Panc1 (cell line): ENCODE measurements at regions not wholly inside any gene's neighbourhood (a gene's known extent, or its start where the extent isn't known, plus 50 kb on each side); places are given as distances from the start of the nearest gene placed in this dataset.

Source experiments
- ATAC-seq: fragments of 200-7000 bp; cut with Tn5 transposase; 2 replicates; pipeline ENCODE4 v1.9.1; 2020; ENCODE audit warnings: mild to moderate bottlenecking, moderate library complexity
- BruUV-seq: library from RNA; stranded (reverse); fragments of 400-500 nt; replicated peaks from 2 replicates; lab custom pipeline; 2021; lab: Mats Ljungman, UMichigan
- CTCF ChIA-PET: fragments of 300-600 bp; sonication (Branson Sonifier 250); formaldehyde crosslinking; loops from one replicate; lab custom pipeline; 2022; ENCODE audit warnings: antibody characterized with exemption; lab: Charles Lee
- POLR2A ChIA-PET: fragments of 300-600 bp; sonication (Branson Sonifier 250); formaldehyde crosslinking; loops from one replicate; lab custom pipeline; 2022; ENCODE audit warnings: antibody characterized with exemption; lab: Charles Lee
- DNase-seq: peaks from one replicate; pipeline ENCODE4 v3.0.0-alpha.2; 2010; ENCODE audit warnings: low read depth, low spot score
- H3K27ac ChIP-seq: 2 replicates; pipeline ENCODE4 v1.5.1; 2011; ENCODE audit warnings: mild to moderate bottlenecking, low read length, inconsistent platforms
- H3K27me3 ChIP-seq: fragments of 200-500 bp; sonication (Bioruptor generic); 2 replicates; pipeline ENCODE4 v1.6.0; 2014; ENCODE audit warnings: low read length, inconsistent platforms; ENCODE audit not compliant: control insufficient read depth, insufficient read depth
- H3K36me3 ChIP-seq: fragments of 200-500 bp; sonication (Bioruptor generic); 2 replicates; pipeline ENCODE4 v1.5.1; 2014; ENCODE audit warnings: inconsistent platforms, mild to moderate bottlenecking, low read length, moderate library complexity; ENCODE audit not compliant: control insufficient read depth, insufficient read depth
- H3K4me1 ChIP-seq: 2 replicates; pipeline ENCODE4 v1.5.1; 2011; ENCODE audit warnings: inconsistent platforms, mild to moderate bottlenecking, low read length, moderate library complexity; ENCODE audit not compliant: control insufficient read depth, insufficient read depth
- H3K4me3 ChIP-seq, 2 experiments: 2 replicates each; pipeline ENCODE4 v1.5.1; 2011 to 2012; ENCODE audit warnings: low read depth in 2 of 2, low read length in 2 of 2, mild to moderate bottlenecking in 2 of 2, inconsistent platforms in 1 of 2, moderate library complexity in 1 of 2
- H3K9me3 ChIP-seq: fragments of 200-500 bp; sonication (Bioruptor generic); 2 replicates; pipeline ENCODE4 v1.5.1; 2014; ENCODE audit warnings: low read depth, mild to moderate bottlenecking, inconsistent platforms, low read length, moderate library complexity; ENCODE audit not compliant: control insufficient read depth, insufficient read depth
- POLR2AphosphoS5 ChIP-seq: IDR thresholded peaks from 2 replicates; pipeline ENCODE4 v1.6.1; 2012; ENCODE audit warnings: mild to moderate bottlenecking, low read depth, low read length, moderate library complexity
- SIN3A ChIP-seq: IDR thresholded peaks from 2 replicates; pipeline ENCODE4 v1.6.1; 2012; ENCODE audit warnings: low read depth, mild to moderate bottlenecking, low read length, moderate library complexity, borderline replicate concordance; ENCODE audit not compliant: insufficient read depth
- TCF7L2 ChIP-seq: IDR thresholded peaks from 2 replicates; pipeline ENCODE4 v1.6.1; 2011; ENCODE audit warnings: mild to moderate bottlenecking, low read depth, low read length, inconsistent platforms
- in situ Hi-C: cut with HindIII; loops from 2 replicates; pipeline ENCODE4 v1.10.0; 2016; ENCODE audit warnings: low sequenced_read_pairs, low pct_unique_long_range_greater_than_20kb
- intact Hi-C: fragments of 100-400 bp; cut with micrococcal nuclease; formaldehyde crosslinking; loops from one replicate; pipeline ENCODE4 v1.10.0; 2022; ENCODE audit not compliant: unreplicated experiment
- TF ChIP-seq, protein P1 (sequence below), 2 experiments: IDR thresholded peaks; 2 replicates each; pipeline ENCODE4 v1.6.1; 2011 to 2012; ENCODE audit warnings: low read depth in 2 of 2, control low read depth in 1 of 2, low read length in 1 of 2, mild to moderate bottlenecking in 1 of 2, moderate library complexity in 1 of 2; ENCODE audit not compliant: insufficient read depth in 1 of 2
- TF ChIP-seq, protein P2 (sequence below): fragments of 450-650 bp; IDR thresholded peaks from 2 replicates; pipeline ENCODE4 v1.5.1; 2017; ENCODE audit warnings: mild to moderate bottlenecking

DNA sequence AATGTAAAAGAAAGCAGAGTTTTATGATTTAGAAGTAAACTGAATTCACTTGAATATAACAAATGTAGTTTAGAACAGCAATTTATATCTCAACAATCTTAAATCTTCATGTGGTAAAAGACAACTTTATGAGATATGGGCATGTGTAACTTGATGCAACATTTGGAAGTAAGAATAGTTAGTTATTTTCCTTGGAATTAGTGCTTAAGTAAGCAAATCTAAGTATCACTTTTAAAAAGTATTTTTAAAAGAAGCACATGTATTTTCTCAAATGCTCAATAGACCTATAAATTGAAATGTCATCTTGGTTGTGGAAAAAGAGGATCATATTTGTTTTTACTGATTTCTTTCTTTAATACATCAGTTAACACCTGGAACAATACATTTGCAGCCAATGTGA is 340.3 kb upstream of the CDH6 start:
- TF ChIP-seq TCF7L2 = no peak
- TF ChIP-seq POLR2AphosphoS5 = no peak
- TF ChIP-seq, protein P1, sequence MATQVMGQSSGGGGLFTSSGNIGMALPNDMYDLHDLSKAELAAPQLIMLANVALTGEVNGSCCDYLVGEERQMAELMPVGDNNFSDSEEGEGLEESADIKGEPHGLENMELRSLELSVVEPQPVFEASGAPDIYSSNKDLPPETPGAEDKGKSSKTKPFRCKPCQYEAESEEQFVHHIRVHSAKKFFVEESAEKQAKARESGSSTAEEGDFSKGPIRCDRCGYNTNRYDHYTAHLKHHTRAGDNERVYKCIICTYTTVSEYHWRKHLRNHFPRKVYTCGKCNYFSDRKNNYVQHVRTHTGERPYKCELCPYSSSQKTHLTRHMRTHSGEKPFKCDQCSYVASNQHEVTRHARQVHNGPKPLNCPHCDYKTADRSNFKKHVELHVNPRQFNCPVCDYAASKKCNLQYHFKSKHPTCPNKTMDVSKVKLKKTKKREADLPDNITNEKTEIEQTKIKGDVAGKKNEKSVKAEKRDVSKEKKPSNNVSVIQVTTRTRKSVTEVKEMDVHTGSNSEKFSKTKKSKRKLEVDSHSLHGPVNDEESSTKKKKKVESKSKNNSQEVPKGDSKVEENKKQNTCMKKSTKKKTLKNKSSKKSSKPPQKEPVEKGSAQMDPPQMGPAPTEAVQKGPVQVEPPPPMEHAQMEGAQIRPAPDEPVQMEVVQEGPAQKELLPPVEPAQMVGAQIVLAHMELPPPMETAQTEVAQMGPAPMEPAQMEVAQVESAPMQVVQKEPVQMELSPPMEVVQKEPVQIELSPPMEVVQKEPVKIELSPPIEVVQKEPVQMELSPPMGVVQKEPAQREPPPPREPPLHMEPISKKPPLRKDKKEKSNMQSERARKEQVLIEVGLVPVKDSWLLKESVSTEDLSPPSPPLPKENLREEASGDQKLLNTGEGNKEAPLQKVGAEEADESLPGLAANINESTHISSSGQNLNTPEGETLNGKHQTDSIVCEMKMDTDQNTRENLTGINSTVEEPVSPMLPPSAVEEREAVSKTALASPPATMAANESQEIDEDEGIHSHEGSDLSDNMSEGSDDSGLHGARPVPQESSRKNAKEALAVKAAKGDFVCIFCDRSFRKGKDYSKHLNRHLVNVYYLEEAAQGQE (IDR thresholded peaks at IDR 0.05; ENCODE audit: insufficient read depth in 1 of 2, low read depth in 2 of 2, low read length in 1 of 2) = no peak
- TF ChIP-seq, protein P2, sequence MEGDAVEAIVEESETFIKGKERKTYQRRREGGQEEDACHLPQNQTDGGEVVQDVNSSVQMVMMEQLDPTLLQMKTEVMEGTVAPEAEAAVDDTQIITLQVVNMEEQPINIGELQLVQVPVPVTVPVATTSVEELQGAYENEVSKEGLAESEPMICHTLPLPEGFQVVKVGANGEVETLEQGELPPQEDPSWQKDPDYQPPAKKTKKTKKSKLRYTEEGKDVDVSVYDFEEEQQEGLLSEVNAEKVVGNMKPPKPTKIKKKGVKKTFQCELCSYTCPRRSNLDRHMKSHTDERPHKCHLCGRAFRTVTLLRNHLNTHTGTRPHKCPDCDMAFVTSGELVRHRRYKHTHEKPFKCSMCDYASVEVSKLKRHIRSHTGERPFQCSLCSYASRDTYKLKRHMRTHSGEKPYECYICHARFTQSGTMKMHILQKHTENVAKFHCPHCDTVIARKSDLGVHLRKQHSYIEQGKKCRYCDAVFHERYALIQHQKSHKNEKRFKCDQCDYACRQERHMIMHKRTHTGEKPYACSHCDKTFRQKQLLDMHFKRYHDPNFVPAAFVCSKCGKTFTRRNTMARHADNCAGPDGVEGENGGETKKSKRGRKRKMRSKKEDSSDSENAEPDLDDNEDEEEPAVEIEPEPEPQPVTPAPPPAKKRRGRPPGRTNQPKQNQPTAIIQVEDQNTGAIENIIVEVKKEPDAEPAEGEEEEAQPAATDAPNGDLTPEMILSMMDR = no peak
- TF ChIP-seq SIN3A = no peak
- no peaks in the 10 kb centered on the region for H3K36me3 ChIP-seq
- H3K4me1 ChIP-seq = no peaks in the 10 kb centered on the region
- no TSS peak for BruUV-seq
- no peak overlapping the region for H3K27ac ChIP-seq
- no peak overlapping the region for H3K4me3 ChIP-seq
- DNase-seq = no peak
- POLR2A ChIA-PET = no interaction called here
- H3K27me3 ChIP-seq = no peaks in the 10 kb centered on the region
- CTCF ChIA-PET = no interaction called here
- ATAC-seq = no peak
- H3K9me3 ChIP-seq = no peaks in the 10 kb centered on the region
- intact Hi-C loops (no loop called here), in situ Hi-C loops (no loop called here)

DNA sequence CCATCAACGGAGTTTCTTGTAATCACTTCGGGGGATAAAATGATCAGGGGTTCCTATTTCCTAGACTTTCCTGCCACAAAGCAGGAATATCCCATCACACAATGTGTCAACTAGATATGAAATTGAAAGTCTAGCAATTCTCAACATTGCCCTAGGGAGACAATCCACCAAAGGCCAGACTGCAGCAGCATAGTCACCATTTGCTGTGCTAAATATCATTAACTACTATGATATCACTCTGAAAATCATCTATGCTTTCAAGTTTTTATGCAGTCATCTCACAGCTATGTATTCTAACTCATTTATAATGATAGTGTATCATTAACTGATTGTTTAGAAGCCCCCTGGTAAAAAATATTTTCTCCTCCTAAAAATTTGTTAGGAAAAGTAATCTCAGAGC is 342.6 kb upstream of the CDH6 start:
- DNase-seq (no peak), ATAC-seq (no peak)
- H3K27me3 ChIP-seq = no peaks in the 10 kb centered on the region
- ChIA-PET POLR2A (no interaction called here), CTCF (no interaction called here)
- in situ Hi-C loops (no loop called here), intact Hi-C loops (no loop called here)
- no peak overlapping the region for H3K27ac ChIP-seq
- TF ChIP-seq SIN3A (no peak), POLR2AphosphoS5 (no peak), TCF7L2 (no peak)
- TF ChIP-seq, protein P1 (IDR thresholded peaks at IDR 0.05; ENCODE audit: insufficient read depth in 1 of 2, low read depth in 2 of 2, low read length in 1 of 2) = no peak
- TF ChIP-seq, protein P2 = no peak
- no peak overlapping the region for H3K4me3 ChIP-seq
- H3K36me3 ChIP-seq = no peaks in the 10 kb centered on the region
- BruUV-seq = no TSS peak
- no peaks in the 10 kb centered on the region for H3K4me1 ChIP-seq
- no peaks in the 10 kb centered on the region for H3K9me3 ChIP-seq
